Parathyroid adenoma (tissue), 2 donors: ENCODE measurements at regions not wholly inside any gene's neighbourhood (a gene's known extent, or its start where the extent isn't known, plus 50 kb on each side); places are given as distances from the start of the nearest gene placed in this dataset.

Source experiments
- H2AFZ ChIP-seq: fragments of 300-600 bp; sonication (generic); one replicate; pipeline ENCODE4 v1.7.0; 2017; ENCODE audit warnings: antibody characterized with exemption, mild to moderate bottlenecking
- H3K27ac ChIP-seq: fragments of 300-600 bp; sonication (generic); one replicate; pipeline ENCODE4 v1.7.0; 2017
- H3K27me3 ChIP-seq: fragments of 300-600 bp; sonication (generic); one replicate; pipeline ENCODE4 v1.7.0; 2017; ENCODE audit warnings: low read length; ENCODE audit not compliant: control insufficient read depth, insufficient read depth
- H3K36me3 ChIP-seq: fragments of 300-600 bp; sonication (generic); one replicate; pipeline ENCODE4 v1.7.0; 2017; ENCODE audit warnings: low read length; ENCODE audit not compliant: control insufficient read depth, insufficient read depth
- H3K4me1 ChIP-seq: fragments of 300-600 bp; sonication (generic); one replicate; pipeline ENCODE4 v1.7.0; 2017; ENCODE audit warnings: control low read depth
- H3K4me2 ChIP-seq: fragments of 300-600 bp; sonication (generic); one replicate; pipeline ENCODE4 v1.7.0; 2017; ENCODE audit warnings: low read length
- H3K4me3 ChIP-seq: fragments of 300-600 bp; sonication (generic); one replicate; pipeline ENCODE4 v1.7.0; 2017; ENCODE audit warnings: low read depth, low read length
- H3K79me2 ChIP-seq: fragments of 300-600 bp; sonication (generic); one replicate; pipeline ENCODE4 v1.7.0; 2017; ENCODE audit warnings: control low read depth
- H3K9ac ChIP-seq: fragments of 300-600 bp; sonication (generic); one replicate; pipeline ENCODE4 v1.7.0; 2017; ENCODE audit warnings: mild to moderate bottlenecking
- H3K9me3 ChIP-seq: fragments of 300-600 bp; sonication (generic); one replicate; pipeline ENCODE4 v1.7.0; 2017; ENCODE audit warnings: low read length; ENCODE audit not compliant: control insufficient read depth
- TF ChIP-seq, protein P1 (sequence below): fragments of 300-600 bp; sonication (generic); IDR thresholded peaks from one replicate; pipeline ENCODE4 v1.7.0; 2017; ENCODE audit warnings: antibody characterized with exemption, mild to moderate bottlenecking
- donor health status: primary hyperparathyroidism.

- H3K9ac ChIP-seq = no peak overlapping the region
- H3K36me3 ChIP-seq = no peaks in the 10 kb centered on the region
- no peaks in the 10 kb centered on the region for H3K4me1 ChIP-seq
- no peaks in the 10 kb centered on the region for H3K79me2 ChIP-seq
- TF ChIP-seq, protein P1, sequence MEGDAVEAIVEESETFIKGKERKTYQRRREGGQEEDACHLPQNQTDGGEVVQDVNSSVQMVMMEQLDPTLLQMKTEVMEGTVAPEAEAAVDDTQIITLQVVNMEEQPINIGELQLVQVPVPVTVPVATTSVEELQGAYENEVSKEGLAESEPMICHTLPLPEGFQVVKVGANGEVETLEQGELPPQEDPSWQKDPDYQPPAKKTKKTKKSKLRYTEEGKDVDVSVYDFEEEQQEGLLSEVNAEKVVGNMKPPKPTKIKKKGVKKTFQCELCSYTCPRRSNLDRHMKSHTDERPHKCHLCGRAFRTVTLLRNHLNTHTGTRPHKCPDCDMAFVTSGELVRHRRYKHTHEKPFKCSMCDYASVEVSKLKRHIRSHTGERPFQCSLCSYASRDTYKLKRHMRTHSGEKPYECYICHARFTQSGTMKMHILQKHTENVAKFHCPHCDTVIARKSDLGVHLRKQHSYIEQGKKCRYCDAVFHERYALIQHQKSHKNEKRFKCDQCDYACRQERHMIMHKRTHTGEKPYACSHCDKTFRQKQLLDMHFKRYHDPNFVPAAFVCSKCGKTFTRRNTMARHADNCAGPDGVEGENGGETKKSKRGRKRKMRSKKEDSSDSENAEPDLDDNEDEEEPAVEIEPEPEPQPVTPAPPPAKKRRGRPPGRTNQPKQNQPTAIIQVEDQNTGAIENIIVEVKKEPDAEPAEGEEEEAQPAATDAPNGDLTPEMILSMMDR = no peak
- H3K9me3 ChIP-seq = no peaks in the 10 kb centered on the region
- no peak overlapping the region for H3K27ac ChIP-seq
- H3K4me2 ChIP-seq = no peak overlapping the region
- H3K4me3 ChIP-seq = no peak overlapping the region
- no peaks in the 10 kb centered on the region for H3K27me3 ChIP-seq
- no peak overlapping the region for H2AFZ ChIP-seq
These were observed 547.2 kb upstream of the CDH8 start for GRCh38 chr16:62583414-62583813.

DNA sequence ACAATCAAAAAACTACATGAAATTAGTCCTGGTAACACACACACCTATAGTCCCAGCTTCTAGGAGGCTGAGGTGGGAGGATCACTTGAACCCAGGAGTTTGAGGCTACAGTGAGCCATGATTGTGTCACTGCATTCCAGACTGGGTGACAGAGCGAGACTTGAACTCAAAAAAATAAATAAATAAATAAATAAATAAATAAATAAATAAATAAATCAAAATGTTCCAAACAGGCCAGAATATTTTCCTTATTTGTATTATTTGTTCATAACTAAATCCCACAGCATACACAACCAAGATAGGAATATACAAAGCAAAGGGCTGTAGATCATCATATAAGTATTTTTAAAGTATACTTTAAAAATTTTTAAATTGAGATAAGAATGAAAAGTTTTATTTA is 537.2 kb upstream of the CDH8 start:
- TF ChIP-seq, protein P1 = no peak
- Histone ChIP-seq H2AFZ (no peak overlapping the region), H3K79me2 (no peaks in the 10 kb centered on the region), H3K9me3 (no peaks in the 10 kb centered on the region), H3K9ac (no peak overlapping the region), H3K4me3 (no peak overlapping the region), H3K36me3 (no peaks in the 10 kb centered on the region), H3K27ac (no peak overlapping the region), H3K4me1 (no peaks in the 10 kb centered on the region), H3K27me3 (no peaks in the 10 kb centered on the region), H3K4me2 (no peak overlapping the region)

GRCh38 chr16:62568926-62569325 is 532.7 kb upstream of the CDH8 start:
- Histone ChIP-seq H3K4me3 (no peak overlapping the region), H3K9ac (no peak overlapping the region), H3K79me2 (no peaks in the 10 kb centered on the region)

GRCh38 chr16:62565706-62566105 is 529.5 kb upstream of the CDH8 start:
- TF ChIP-seq, protein P1 = no peak
- Histone ChIP-seq H3K79me2 (no peaks in the 10 kb centered on the region), H3K9me3 (no peaks in the 10 kb centered on the region)

More at GRCh38 chr16:62568926-62569325, 532.7 kb upstream of the CDH8 start:
- Histone ChIP-seq H3K27me3 (no peaks in the 10 kb centered on the region), H3K4me1 (no peaks in the 10 kb centered on the region), H3K36me3 (no peaks in the 10 kb centered on the region), H3K9me3 (no peaks in the 10 kb centered on the region), H3K27ac (no peak overlapping the region), H2AFZ (no peak overlapping the region), H3K4me2 (no peak overlapping the region)
- TF ChIP-seq, protein P1 = no peak

DNA sequence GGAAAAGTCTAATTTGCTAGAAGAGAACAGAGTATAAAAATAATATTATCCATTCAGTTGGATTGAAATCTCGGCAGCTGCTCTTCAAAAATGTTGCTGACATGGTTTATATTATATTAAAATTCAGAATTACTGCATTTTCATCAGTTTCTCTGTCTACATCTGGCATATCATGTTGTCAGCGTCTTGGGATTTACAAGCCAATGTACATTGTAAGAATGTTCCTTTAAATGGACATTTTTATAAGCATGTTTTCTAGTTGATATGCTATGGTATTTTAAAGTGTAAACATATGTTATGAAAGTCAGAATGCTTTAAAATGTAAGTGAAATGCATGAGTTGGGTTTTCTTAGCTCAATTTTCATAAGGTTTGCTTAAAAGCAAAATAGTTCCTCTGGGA is 528.1 kb upstream of the CDH8 start:
- no peaks in the 10 kb centered on the region for H3K27me3 ChIP-seq
- H3K9ac ChIP-seq = no peak overlapping the region
- H3K4me3 ChIP-seq = no peak overlapping the region
- H3K79me2 ChIP-seq = no peaks in the 10 kb centered on the region
- TF ChIP-seq, protein P1 = no peak
- H3K36me3 ChIP-seq = no peaks in the 10 kb centered on the region
- H3K4me1 ChIP-seq = no peaks in the 10 kb centered on the region
- no peak overlapping the region for H2AFZ ChIP-seq
- no peak overlapping the region for H3K27ac ChIP-seq
- H3K4me2 ChIP-seq = no peak overlapping the region
- H3K9me3 ChIP-seq = no peaks in the 10 kb centered on the region

More at GRCh38 chr16:62565706-62566105, 529.5 kb upstream of the CDH8 start:
- H2AFZ ChIP-seq = no peak overlapping the region
- no peak overlapping the region for H3K4me2 ChIP-seq
- no peak overlapping the region for H3K27ac ChIP-seq
- no peak overlapping the region for H3K4me3 ChIP-seq
- no peaks in the 10 kb centered on the region for H3K27me3 ChIP-seq
- H3K9ac ChIP-seq = no peak overlapping the region
- H3K4me1 ChIP-seq = no peaks in the 10 kb centered on the region
- no peaks in the 10 kb centered on the region for H3K36me3 ChIP-seq
